HG03280 (cell line): ENCODE measurements at regions not wholly inside any gene's neighbourhood (a gene's known extent, or its start where the extent isn't known, plus 50 kb on each side); places are given as distances from the start of the nearest gene placed in this dataset.
"Not testable (repeated sequence)": the region's sequence is repeated elsewhere in the genome, so short reads cannot be mapped to it uniquely, and the experiment has no call there.

ENCODE experiments used
- ATAC-seq: cut with Tn5 transposase; IDR thresholded peaks from one replicate; pipeline ENCODE4 v1.9.1; 2021; ENCODE audit warnings: mild to moderate bottlenecking, moderate library complexity; ENCODE audit not compliant: unreplicated experiment

GRCh38 chr4:44988011-44988410, 261.7 kb upstream of the GNPDA2 start:
- ATAC-seq: no peak

- ATAC-seq: no peak
These were observed 259.6 kb upstream of the GNPDA2 start for GRCh38 chr4:44985938-44986337.

- no peak for ATAC-seq
These were observed 258.8 kb upstream of the GNPDA2 start for GRCh38 chr4:44985152-44985551.

- no peak for ATAC-seq
These were observed 257.7 kb upstream of the GNPDA2 start for GRCh38 chr4:44984083-44984482.

- ATAC-seq: no peak
These were observed 256.7 kb upstream of the GNPDA2 start for GRCh38 chr4:44983083-44983482.

- ATAC-seq: no peak
These were observed 251.7 kb upstream of the GNPDA2 start for GRCh38 chr4:44978020-44978419.

GRCh38 chr4:44965435-44966095, 239.2 kb upstream of the GNPDA2 start:
- ATAC-seq: no peak

GRCh38 chr4:44964086-44964485, 237.7 kb upstream of the GNPDA2 start:
- not testable (repeated sequence) for ATAC-seq

- no peak for ATAC-seq
These were observed 234.8 kb upstream of the GNPDA2 start for GRCh38 chr4:44961001-44961755.

GRCh38 chr4:44931720-44932119, 205.4 kb upstream of the GNPDA2 start:
- no peak for ATAC-seq

GRCh38 chr4:44928785-44929184, 202.4 kb upstream of the GNPDA2 start:
- ATAC-seq: no peak

- ATAC-seq: no peak
These were observed 201.3 kb upstream of the GNPDA2 start for GRCh38 chr4:44927399-44928380.

- no peak for ATAC-seq
These were observed 190.1 kb upstream of the GNPDA2 start for GRCh38 chr4:44916411-44916810.

GRCh38 chr4:44914748-44915147, 188.4 kb upstream of the GNPDA2 start:
- no peak for ATAC-seq

GRCh38 chr4:44914223-44914622, 187.9 kb upstream of the GNPDA2 start:
- ATAC-seq: no peak

GRCh38 chr4:44912980-44913379, 186.6 kb upstream of the GNPDA2 start:
- ATAC-seq: no peak

- no peak for ATAC-seq
These were observed 182.2 kb upstream of the GNPDA2 start for GRCh38 chr4:44908565-44908964.

- ATAC-seq: no peak
These were observed 145.9 kb upstream of the GNPDA2 start for GRCh38 chr4:44872246-44872645.

- ATAC-seq: no peak
These were observed 144.8 kb upstream of the GNPDA2 start for GRCh38 chr4:44871133-44871532.

GRCh38 chr4:44869985-44870384, 143.6 kb upstream of the GNPDA2 start:
- no peak for ATAC-seq

GRCh38 chr4:44869222-44869882, 143.0 kb upstream of the GNPDA2 start:
- no peak for ATAC-seq
